ENCODE measurements at regions not wholly inside any gene's neighbourhood (a gene's known extent, or its start where the extent isn't known, plus 50 kb on each side); places are given as distances from the start of the nearest gene placed in this dataset.
"Not testable (repeated sequence)": the region's sequence is repeated elsewhere in the genome, so short reads cannot be mapped to it uniquely, and the experiment has no call there.

DNA sequence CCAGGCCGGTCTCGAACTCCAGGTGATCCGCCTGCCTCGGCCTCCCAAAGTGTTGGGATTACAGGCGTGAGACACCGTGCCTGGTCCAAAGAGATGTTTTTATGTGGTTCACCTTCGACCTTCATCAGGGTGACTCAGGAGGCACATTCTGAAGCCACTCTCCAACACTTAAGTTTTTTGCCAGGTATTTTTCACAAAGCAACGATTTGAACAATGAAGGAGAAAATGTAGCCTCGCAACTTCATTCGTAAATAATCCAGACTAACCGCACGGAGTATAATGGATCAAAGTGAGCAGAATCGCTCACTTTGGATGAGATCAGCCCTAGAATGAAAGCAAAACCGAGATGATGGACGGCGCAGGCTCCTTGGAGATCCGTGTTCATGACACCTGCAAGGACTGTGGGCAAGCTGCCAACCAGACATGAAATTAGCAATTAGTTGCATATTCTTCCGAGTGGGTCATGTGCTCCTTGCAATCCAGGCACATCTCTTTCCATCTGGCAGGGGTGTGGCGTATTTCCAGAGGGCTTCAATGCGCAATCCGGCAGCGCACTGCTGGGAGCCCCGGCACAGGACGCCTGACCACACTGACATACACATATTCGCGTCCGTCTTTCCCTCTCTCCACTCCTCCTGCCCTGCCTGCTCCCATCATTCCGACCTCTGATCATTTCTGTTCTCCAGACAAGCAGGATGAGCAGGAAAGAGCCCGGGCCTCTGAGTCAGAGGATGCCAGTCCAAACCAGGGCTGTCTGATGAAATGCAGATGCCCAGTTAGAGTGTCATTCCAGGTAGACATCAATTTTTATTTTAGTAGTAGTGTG is 148.4 kb downstream of the KLF6 start:
- Histone ChIP-seq H3K79me2 (ENCODE audit: low read length) (no peaks in the 10 kb centered on the region), H3K9me3 (ENCODE audit: low read length) (no peaks in the 10 kb centered on the region), H4K20me1 (ENCODE audit: insufficient read depth, low read depth, low read length) (no peaks in the 10 kb centered on the region), H3K36me3 (ENCODE audit: insufficient read depth, low read length) (no peaks in the 10 kb centered on the region), H3K27me3 (ENCODE audit: low read length) (no peaks in the 10 kb centered on the region), H3K4me1 (ENCODE audit: low read length) (no peaks in the 10 kb centered on the region), H3K9me2 (replicated peaks; ENCODE audit: insufficient read depth, low read length) (no peaks in the 10 kb centered on the region), H3K9ac (ENCODE audit: low read length) (no peak overlapping the region), H3K27ac (ENCODE audit: low read length) (no peak overlapping the region), H3K4me3 (ENCODE audit: low read length) (no peak overlapping the region), H2AFZ (ENCODE audit: low read length) (no peak overlapping the region), H3K4me2 (ENCODE audit: low read depth, low read length, poor library complexity, severe bottlenecking) (no peak overlapping the region)
- no peak for DNase-seq

DNA sequence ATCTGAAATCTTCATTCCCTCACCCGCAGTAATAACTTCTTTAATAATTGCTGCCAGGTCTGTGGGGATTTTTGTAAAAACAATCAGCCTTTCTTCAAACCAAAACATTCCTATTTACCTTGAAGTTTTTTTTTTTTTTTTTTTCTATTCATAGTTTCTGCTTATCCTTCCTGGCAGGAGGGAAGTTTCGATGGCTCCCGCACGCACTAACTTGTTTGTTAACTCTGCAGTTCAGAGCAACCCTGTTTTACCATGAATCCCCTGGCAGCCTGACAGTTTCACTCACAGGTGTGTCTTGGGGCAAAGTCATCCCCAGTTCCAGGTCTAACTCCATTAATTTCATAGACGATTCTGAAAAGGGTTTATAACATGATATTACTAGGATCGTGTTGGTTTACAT is 149.3 kb downstream of the KLF6 start:
- no peak overlapping the region for H2AFZ ChIP-seq (ENCODE audit: low read length)
- no peaks in the 10 kb centered on the region for H3K4me1 ChIP-seq (ENCODE audit: low read length)
- no peaks in the 10 kb centered on the region for H3K36me3 ChIP-seq (ENCODE audit: insufficient read depth, low read length)
- no peak overlapping the region for H3K4me3 ChIP-seq (ENCODE audit: low read length)
- no peaks in the 10 kb centered on the region for H3K9me2 ChIP-seq (replicated peaks; ENCODE audit: insufficient read depth, low read length)
- no peak overlapping the region for H3K4me2 ChIP-seq (ENCODE audit: low read depth, low read length, poor library complexity, severe bottlenecking)
- DNase-seq = no peak
- H3K9ac ChIP-seq (ENCODE audit: low read length) = no peak overlapping the region
- H4K20me1 ChIP-seq (ENCODE audit: insufficient read depth, low read depth, low read length) = no peaks in the 10 kb centered on the region
- H3K9me3 ChIP-seq (ENCODE audit: low read length) = no peaks in the 10 kb centered on the region
- no peaks in the 10 kb centered on the region for H3K27me3 ChIP-seq (ENCODE audit: low read length)
- no peak overlapping the region for H3K27ac ChIP-seq (ENCODE audit: low read length)
- H3K79me2 ChIP-seq (ENCODE audit: low read length) = no peaks in the 10 kb centered on the region

DNA sequence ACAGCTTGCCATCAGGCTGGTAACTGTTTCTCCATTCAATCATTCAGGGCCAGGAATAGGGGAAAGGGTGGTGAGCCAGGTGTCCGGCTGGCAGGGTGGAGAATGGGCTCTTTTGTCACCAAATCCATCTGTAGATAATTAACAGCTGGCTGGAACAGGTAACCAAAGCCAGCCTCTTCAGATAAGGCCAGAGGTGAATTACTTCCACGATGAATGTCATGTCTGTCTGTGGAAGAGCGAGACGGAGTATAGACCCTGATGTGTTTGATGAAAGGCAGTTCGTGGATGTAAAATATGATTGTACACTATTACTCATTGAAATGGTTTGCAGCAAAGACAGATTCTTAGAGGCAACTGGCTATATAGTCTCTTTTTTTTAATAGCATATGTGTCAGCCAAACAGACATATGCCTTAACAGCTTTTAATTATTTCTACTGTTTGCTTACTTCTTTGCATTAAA is 149.8 kb downstream of the KLF6 start:
- Histone ChIP-seq H3K4me1 (ENCODE audit: low read length) (no peaks in the 10 kb centered on the region), H3K9ac (ENCODE audit: low read length) (no peak overlapping the region), H3K4me2 (ENCODE audit: low read depth, low read length, poor library complexity, severe bottlenecking) (no peak overlapping the region), H4K20me1 (ENCODE audit: insufficient read depth, low read depth, low read length) (no peaks in the 10 kb centered on the region), H3K9me2 (replicated peaks; ENCODE audit: insufficient read depth, low read length) (no peaks in the 10 kb centered on the region), H3K36me3 (ENCODE audit: insufficient read depth, low read length) (no peaks in the 10 kb centered on the region), H3K27ac (ENCODE audit: low read length) (no peak overlapping the region), H3K27me3 (ENCODE audit: low read length) (no peaks in the 10 kb centered on the region), H3K4me3 (ENCODE audit: low read length) (no peak overlapping the region), H2AFZ (ENCODE audit: low read length) (no peak overlapping the region), H3K9me3 (ENCODE audit: low read length) (no peaks in the 10 kb centered on the region), H3K79me2 (ENCODE audit: low read length) (no peaks in the 10 kb centered on the region)
- no peak for DNase-seq

DNA sequence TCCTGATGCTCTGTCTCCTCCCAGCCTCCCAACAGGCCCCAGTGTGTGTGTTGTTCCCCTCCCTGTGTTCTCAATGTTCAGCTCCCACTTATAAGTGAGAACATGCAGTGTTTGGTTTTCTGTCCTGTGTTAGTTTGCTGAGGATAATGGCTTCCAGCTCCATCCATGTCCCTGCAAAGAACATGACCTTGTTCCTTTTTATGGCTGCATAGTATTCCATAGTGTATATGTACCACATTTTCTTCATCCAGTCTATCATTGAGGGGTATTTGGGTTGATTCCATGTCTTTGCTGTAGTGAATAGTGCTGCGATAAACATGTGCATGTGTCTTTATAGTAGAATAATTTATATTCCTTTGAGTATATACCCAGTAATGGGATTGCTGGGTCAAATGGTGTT is 150.4 kb downstream of the KLF6 start:
- H4K20me1 ChIP-seq (ENCODE audit: insufficient read depth, low read depth, low read length); H2AFZ ChIP-seq (ENCODE audit: low read length); H3K4me1 ChIP-seq (ENCODE audit: low read length): not testable (repeated sequence)

DNA sequence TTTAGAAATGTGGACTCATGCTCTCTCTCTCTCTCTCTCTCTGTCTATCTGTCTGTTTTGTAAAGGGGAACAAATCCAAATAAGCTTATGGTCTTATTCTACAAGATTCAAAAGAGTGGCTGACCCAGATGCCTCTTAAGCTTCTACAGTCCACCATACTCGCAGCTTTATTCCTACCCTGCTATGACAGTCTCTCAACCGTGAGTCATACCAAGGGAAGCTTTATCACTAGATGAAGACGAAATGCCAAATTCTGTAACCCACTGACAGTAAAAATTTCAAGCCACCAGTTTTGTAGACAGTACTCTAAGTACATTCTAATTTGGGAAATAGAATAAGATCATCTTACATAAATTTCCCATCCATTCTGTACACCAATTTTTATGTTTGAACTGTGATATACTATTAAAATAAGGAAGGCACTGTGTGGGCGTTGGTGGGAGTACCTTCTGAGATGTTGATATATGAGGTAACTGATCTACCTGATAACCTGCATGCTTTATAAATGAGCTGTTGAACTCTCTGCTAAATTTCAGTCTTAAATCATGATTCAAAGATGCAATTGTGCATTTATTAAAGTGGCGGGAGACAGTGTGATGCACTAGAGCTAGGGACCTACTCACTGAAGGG is 153.2 kb downstream of the KLF6 start:
- H3K27ac ChIP-seq (ENCODE audit: low read length) = no peak overlapping the region

More for the DNA sequence above, 150.4 kb downstream of the KLF6 start:
- H3K9me3 ChIP-seq (ENCODE audit: low read length); H3K27me3 ChIP-seq (ENCODE audit: low read length); H3K27ac ChIP-seq (ENCODE audit: low read length); H3K79me2 ChIP-seq (ENCODE audit: low read length); H3K4me3 ChIP-seq (ENCODE audit: low read length); H3K9me2 ChIP-seq (replicated peaks; ENCODE audit: insufficient read depth, low read length); H3K36me3 ChIP-seq (ENCODE audit: insufficient read depth, low read length); H3K4me2 ChIP-seq (ENCODE audit: low read depth, low read length, poor library complexity, severe bottlenecking); H3K9ac ChIP-seq (ENCODE audit: low read length); DNase-seq: not testable (repeated sequence)

DNA sequence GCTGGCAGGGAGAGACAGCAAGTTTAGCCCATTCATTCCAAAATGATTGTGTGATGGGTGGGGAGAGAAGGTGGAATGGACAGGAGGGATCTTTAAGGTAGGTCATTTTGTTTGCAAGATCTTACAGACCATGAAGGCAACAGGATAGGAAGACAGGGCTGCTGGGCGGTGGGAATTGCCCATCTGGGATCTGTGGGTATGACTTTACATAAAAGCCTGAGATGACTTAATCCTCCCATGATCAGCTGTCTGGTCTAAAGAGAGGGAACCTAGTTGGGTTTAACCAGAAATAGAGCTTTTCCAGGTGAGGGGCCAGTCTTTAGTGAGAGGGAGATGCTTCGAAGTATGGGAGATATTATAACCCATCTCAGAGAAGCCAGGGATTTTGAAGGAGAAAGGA is 153.7 kb downstream of the KLF6 start:
- H3K4me1 ChIP-seq (ENCODE audit: low read length) = peaks cover 3% of the 10 kb centered on the region
- H3K27me3 ChIP-seq (ENCODE audit: low read length) = no peaks in the 10 kb centered on the region
- no peak overlapping the region for H3K4me2 ChIP-seq (ENCODE audit: low read depth, low read length, poor library complexity, severe bottlenecking)
- no peak overlapping the region for H3K27ac ChIP-seq (ENCODE audit: low read length)
- no peaks in the 10 kb centered on the region for H3K9me3 ChIP-seq (ENCODE audit: low read length)
- no peaks in the 10 kb centered on the region for H4K20me1 ChIP-seq (ENCODE audit: insufficient read depth, low read depth, low read length)
- H3K4me3 ChIP-seq (ENCODE audit: low read length) = no peak overlapping the region
- H3K9me2 ChIP-seq (replicated peaks; ENCODE audit: insufficient read depth, low read length) = no peaks in the 10 kb centered on the region
- H2AFZ ChIP-seq (ENCODE audit: low read length) = no peak overlapping the region
- H3K9ac ChIP-seq (ENCODE audit: low read length) = no peak overlapping the region
- H3K79me2 ChIP-seq (ENCODE audit: low read length) = no peaks in the 10 kb centered on the region
- DNase-seq = no peak
- no peaks in the 10 kb centered on the region for H3K36me3 ChIP-seq (ENCODE audit: insufficient read depth, low read length)

More for the DNA sequence above, 153.2 kb downstream of the KLF6 start:
- Histone ChIP-seq H3K4me2 (ENCODE audit: low read depth, low read length, poor library complexity, severe bottlenecking) (no peak overlapping the region), H2AFZ (ENCODE audit: low read length) (no peak overlapping the region), H3K9ac (ENCODE audit: low read length) (no peak overlapping the region), H3K27me3 (ENCODE audit: low read length) (no peaks in the 10 kb centered on the region), H3K36me3 (ENCODE audit: insufficient read depth, low read length) (no peaks in the 10 kb centered on the region), H3K79me2 (ENCODE audit: low read length) (no peaks in the 10 kb centered on the region), H3K9me3 (ENCODE audit: low read length) (no peaks in the 10 kb centered on the region), H4K20me1 (ENCODE audit: insufficient read depth, low read depth, low read length) (no peaks in the 10 kb centered on the region), H3K9me2 (replicated peaks; ENCODE audit: insufficient read depth, low read length) (no peaks in the 10 kb centered on the region), H3K4me3 (ENCODE audit: low read length) (no peak overlapping the region), H3K4me1 (ENCODE audit: low read length) (no peaks in the 10 kb centered on the region)
- no peak for DNase-seq

DNA sequence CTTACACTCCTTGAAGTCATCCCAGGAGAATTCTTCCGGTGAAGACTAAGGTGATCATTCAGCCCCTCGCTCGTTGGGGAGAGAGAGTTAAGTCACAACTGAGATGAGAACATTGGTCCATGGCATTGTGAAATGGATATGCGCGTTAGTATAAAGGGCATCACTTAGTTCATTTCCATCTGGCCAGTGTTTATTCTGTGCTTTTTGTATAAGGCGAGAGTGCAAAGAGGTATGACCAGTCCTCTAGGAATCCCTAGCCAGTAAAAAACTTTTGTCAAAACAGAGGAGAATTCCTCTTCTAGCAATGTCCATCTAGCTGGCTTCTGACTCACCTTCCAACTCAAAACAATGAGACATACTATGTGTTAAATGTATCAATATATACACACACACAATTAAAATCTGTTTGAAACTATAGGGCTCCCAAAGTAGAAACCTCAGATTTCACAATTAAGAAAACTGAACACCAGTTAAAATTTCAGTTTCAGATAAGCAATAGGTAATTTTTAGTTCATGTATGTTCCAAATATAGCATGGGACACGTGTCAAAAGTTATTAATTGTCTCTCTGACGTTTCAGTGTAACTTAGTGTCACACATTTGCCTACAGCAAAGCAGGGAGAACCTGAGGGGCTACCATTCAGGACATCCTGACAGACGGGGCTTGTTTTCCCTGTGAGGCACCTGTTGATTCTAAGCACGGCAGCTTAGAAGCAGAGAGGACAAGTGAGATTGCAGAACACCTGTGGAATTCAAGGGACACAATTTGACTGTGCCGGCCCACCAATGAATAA is 158.9 kb downstream of the KLF6 start:
- no peaks in the 10 kb centered on the region for H3K27me3 ChIP-seq (ENCODE audit: low read length)
- H3K27ac ChIP-seq (ENCODE audit: low read length) = no peak overlapping the region
- no peak overlapping the region for H3K4me3 ChIP-seq (ENCODE audit: low read length)
- no peaks in the 10 kb centered on the region for H4K20me1 ChIP-seq (ENCODE audit: insufficient read depth, low read depth, low read length)
- DNase-seq = peak; percentile 37
- no peaks in the 10 kb centered on the region for H3K79me2 ChIP-seq (ENCODE audit: low read length)
- H3K9me3 ChIP-seq (ENCODE audit: low read length) = no peaks in the 10 kb centered on the region
- no peaks in the 10 kb centered on the region for H3K9me2 ChIP-seq (replicated peaks; ENCODE audit: insufficient read depth, low read length)
- H3K4me1 ChIP-seq (ENCODE audit: low read length) = peaks cover 16% of the 10 kb centered on the region
- no peaks in the 10 kb centered on the region for H3K36me3 ChIP-seq (ENCODE audit: insufficient read depth, low read length)
- H3K9ac ChIP-seq (ENCODE audit: low read length) = no peak overlapping the region
- H3K4me2 ChIP-seq (ENCODE audit: low read depth, low read length, poor library complexity, severe bottlenecking) = no peak overlapping the region
- no peak overlapping the region for H2AFZ ChIP-seq (ENCODE audit: low read length)

DNA sequence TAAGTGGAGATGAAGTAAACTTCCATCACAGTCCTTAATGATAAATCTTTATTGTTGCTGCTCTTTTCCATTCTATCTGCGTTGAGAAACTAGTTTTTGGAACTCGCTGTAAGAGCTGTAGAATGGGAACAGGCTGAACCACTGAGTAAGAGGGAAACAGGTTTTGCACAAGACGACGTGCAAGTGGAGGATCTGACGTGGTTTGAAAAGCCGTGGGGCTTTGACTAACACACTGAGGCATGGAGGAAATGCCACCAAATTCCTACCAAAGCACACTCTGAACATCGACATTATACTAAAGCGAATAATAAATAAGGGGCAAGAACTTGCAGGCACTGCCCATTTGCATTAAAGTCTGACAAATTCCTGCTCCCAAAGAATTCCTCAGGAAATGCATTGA is 160.6 kb downstream of the KLF6 start:
- no peaks in the 10 kb centered on the region for H3K36me3 ChIP-seq (ENCODE audit: insufficient read depth, low read length)
- H3K27ac ChIP-seq (ENCODE audit: low read length) = no peak overlapping the region
- no peaks in the 10 kb centered on the region for H3K9me2 ChIP-seq (replicated peaks; ENCODE audit: insufficient read depth, low read length)
- no peak overlapping the region for H3K9ac ChIP-seq (ENCODE audit: low read length)
- DNase-seq = no peak
- no peaks in the 10 kb centered on the region for H3K79me2 ChIP-seq (ENCODE audit: low read length)
- H3K4me3 ChIP-seq (ENCODE audit: low read length) = no peak overlapping the region
- no peaks in the 10 kb centered on the region for H4K20me1 ChIP-seq (ENCODE audit: insufficient read depth, low read depth, low read length)
- no peak overlapping the region for H2AFZ ChIP-seq (ENCODE audit: low read length)
- H3K27me3 ChIP-seq (ENCODE audit: low read length) = no peaks in the 10 kb centered on the region
- no peaks in the 10 kb centered on the region for H3K9me3 ChIP-seq (ENCODE audit: low read length)
- H3K4me2 ChIP-seq (ENCODE audit: low read depth, low read length, poor library complexity, severe bottlenecking) = no peak overlapping the region
- H3K4me1 ChIP-seq (ENCODE audit: low read length) = peaks cover 16% of the 10 kb centered on the region

Data from Karpas-422 (cell line).